CD4-positive, alpha-beta memory T cell (primary cell): ENCODE measurements at regions not wholly inside any gene's neighbourhood (a gene's known extent, or its start where the extent isn't known, plus 50 kb on each side); places are given as distances from the start of the nearest gene placed in this dataset.
"Not testable (repeated sequence)": the region's sequence is repeated elsewhere in the genome, so short reads cannot be mapped to it uniquely, and the experiment has no call there.

Experiments used
- CTCF ChIA-PET: fragments of 350-600 bp; sonication (Branson Sonifier 250); formaldehyde crosslinking; loops from one replicate; lab custom pipeline; 2021; ENCODE audit warnings: inconsistent platforms; ENCODE audit not compliant: partially characterized antibody; lab: Charles Lee
- POLR2A ChIA-PET: fragments of 350-600 bp; sonication (Branson Sonifier 250); formaldehyde crosslinking; loops from one replicate; lab custom pipeline; 2021; ENCODE audit not compliant: partially characterized antibody; lab: Charles Lee
- DNase-seq, 5 donors: peaks; one replicate each; pipeline versions ENCODE4 v3.0.0 to v3.0.0-alpha.2; 2020 to 2022; ENCODE audit warnings: mixed read lengths in 1 of 5
- H3K27ac ChIP-seq: one replicate; pipeline ENCODE4 v1.7.0; 2013; ENCODE audit warnings: low read depth, low read length
- H3K27me3 ChIP-seq: 2 replicates; pipeline ENCODE4 v1.7.0; 2013; ENCODE audit warnings: mild to moderate bottlenecking, low read length, moderate library complexity; ENCODE audit not compliant: insufficient read depth
- H3K36me3 ChIP-seq: 2 replicates; pipeline ENCODE4 v1.7.0; 2013; ENCODE audit warnings: mild to moderate bottlenecking, low read length, moderate library complexity; ENCODE audit not compliant: insufficient read depth
- H3K4me1 ChIP-seq: 2 replicates; pipeline ENCODE4 v1.7.0; 2013; ENCODE audit warnings: mild to moderate bottlenecking, low read length, moderate library complexity; ENCODE audit not compliant: insufficient read depth
- H3K4me3 ChIP-seq, 2 donors: one replicate each; pipeline ENCODE4 v1.7.0; 2013; ENCODE audit warnings: low read length in 2 of 2, mild to moderate bottlenecking in 1 of 2
- H3K9me3 ChIP-seq, 2 donors: one replicate each; pipeline ENCODE4 v1.7.0; 2013; ENCODE audit warnings: low read length in 2 of 2, control low read depth in 1 of 2; ENCODE audit not compliant: control insufficient read depth in 1 of 2
- H3K27ac Mint-ChIP-seq, 7 donors: one replicate each; pipeline ENCODE4 v1.8.0; 2020 to 2021; ENCODE audit warnings: mixed read lengths in 7 of 7, mild to moderate bottlenecking in 6 of 7, inconsistent platforms in 3 of 7, moderate library complexity in 3 of 7
- H3K27me3 Mint-ChIP-seq, 2 donors: one replicate each; pipeline ENCODE4 v1.8.0; 2020 to 2021; ENCODE audit warnings: mixed read lengths in 2 of 2
- H3K36me3 Mint-ChIP-seq, 2 donors: one replicate each; pipeline ENCODE4 v1.8.0; 2020 to 2021; ENCODE audit warnings: mixed read lengths in 2 of 2, inconsistent platforms in 1 of 2, mild to moderate bottlenecking in 1 of 2
- H3K4me1 Mint-ChIP-seq, 4 donors: one replicate each; pipeline ENCODE4 v1.8.0; 2020 to 2021; ENCODE audit warnings: mixed read lengths in 4 of 4, mild to moderate bottlenecking in 1 of 4
- H3K4me3 Mint-ChIP-seq, 8 donors: one replicate each; pipeline ENCODE4 v1.8.0; 2020 to 2021; ENCODE audit warnings: mixed read lengths in 8 of 8, mild to moderate bottlenecking in 7 of 8, moderate library complexity in 6 of 8, inconsistent platforms in 3 of 8
- H3K9me3 Mint-ChIP-seq, 8 donors: one replicate each; pipeline ENCODE4 v1.8.0; 2020 to 2021; ENCODE audit warnings: mixed read lengths in 8 of 8, mild to moderate bottlenecking in 5 of 8, inconsistent platforms in 3 of 8, moderate library complexity in 1 of 8
- intact Hi-C: fragments of 100-400 bp; cut with micrococcal nuclease; formaldehyde crosslinking; loops from one replicate; pipeline ENCODE4 v1.15.1; 2023

- Mint-ChIP-seq H3K36me3 (no peaks in the 10 kb centered on the region), H3K27ac (no peak overlapping the region), H3K4me1 (no peaks in the 10 kb centered on the region), H3K9me3 (peaks cover 0 to 27% (median 7%) of the 10 kb centered on the region in 8 donors), H3K27me3 (no peaks in the 10 kb centered on the region), H3K4me3 (no peak overlapping the region)
- no peaks in the 10 kb centered on the region for H3K4me1 ChIP-seq
- no peaks in the 10 kb centered on the region for H3K36me3 ChIP-seq
- POLR2A ChIA-PET: no interaction called here
- DNase-seq: no peak
- H3K27me3 ChIP-seq: no peaks in the 10 kb centered on the region
- intact Hi-C loops: no loop called here
- no peak overlapping the region for H3K27ac ChIP-seq
- CTCF ChIA-PET: no interaction called here
- no peak overlapping the region for H3K4me3 ChIP-seq
- H3K9me3 ChIP-seq: no peaks in the 10 kb centered on the region
Measured at GRCh38 chr2:125796784-125797183, 859.2 kb upstream of the GYPC start.

- ChIA-PET POLR2A (no interaction called here), CTCF (no interaction called here)
- Mint-ChIP-seq H3K27ac (no peak overlapping the region), H3K36me3 (no peaks in the 10 kb centered on the region), H3K9me3 (peaks cover 0 to 27% (median 7%) of the 10 kb centered on the region in 8 donors), H3K4me3 (no peak overlapping the region), H3K4me1 (no peaks in the 10 kb centered on the region), H3K27me3 (no peaks in the 10 kb centered on the region)
- H3K9me3 ChIP-seq: no peaks in the 10 kb centered on the region
- H3K4me3 ChIP-seq: no peak overlapping the region
- H3K27me3 ChIP-seq: no peaks in the 10 kb centered on the region
- no peak for DNase-seq
- H3K4me1 ChIP-seq: no peaks in the 10 kb centered on the region
- no peaks in the 10 kb centered on the region for H3K36me3 ChIP-seq
- no peak overlapping the region for H3K27ac ChIP-seq
- intact Hi-C loops: no loop called here
Measured at GRCh38 chr2:125797192-125797591, 858.8 kb upstream of the GYPC start.

DNA sequence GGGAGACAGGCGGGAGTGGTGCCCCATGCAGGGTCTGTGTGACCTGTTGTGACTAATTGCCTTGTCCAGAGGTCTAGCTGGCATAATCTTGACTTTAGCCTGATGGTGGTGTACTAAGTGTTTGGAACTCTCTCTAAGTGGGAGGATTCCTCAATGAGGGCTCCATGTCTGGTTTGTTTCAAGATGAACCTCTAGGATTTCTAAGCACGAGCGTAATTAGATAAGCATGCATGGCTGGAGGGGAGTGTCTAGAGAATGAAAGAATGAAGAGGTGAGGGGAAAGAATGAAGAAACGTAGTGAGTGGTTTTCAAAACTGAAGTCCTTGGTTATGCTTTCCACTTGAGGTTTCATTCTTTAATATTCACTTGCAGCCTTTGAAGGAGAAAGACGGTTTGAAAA, 833.2 kb upstream of the GYPC start:
- H3K36me3 Mint-ChIP-seq: no peaks in the 10 kb centered on the region
- ChIA-PET CTCF (interaction anchor here (0.7 kb wide), 1 partner anchor 214 kb away, joined by 3 read pairs; no protein-coding TSS in a partner anchor), POLR2A (no interaction called here)
- no peaks in the 10 kb centered on the region for H3K4me1 Mint-ChIP-seq
- no peaks in the 10 kb centered on the region for H3K36me3 ChIP-seq
- H3K4me3 Mint-ChIP-seq: no peak overlapping the region
- no peaks in the 10 kb centered on the region for H3K4me1 ChIP-seq
- peaks cover 0 to 12% (median 3%) of the 10 kb centered on the region in 8 donors for H3K9me3 Mint-ChIP-seq
- no peaks in the 10 kb centered on the region for H3K9me3 ChIP-seq
- no peak overlapping the region for H3K27ac ChIP-seq
- H3K27me3 Mint-ChIP-seq: no peaks in the 10 kb centered on the region
- no peak for DNase-seq
- intact Hi-C loops: no loop called here
- H3K4me3 ChIP-seq: no peak overlapping the region
- H3K27me3 ChIP-seq: no peaks in the 10 kb centered on the region
- H3K27ac Mint-ChIP-seq: no peak overlapping the region

DNA sequence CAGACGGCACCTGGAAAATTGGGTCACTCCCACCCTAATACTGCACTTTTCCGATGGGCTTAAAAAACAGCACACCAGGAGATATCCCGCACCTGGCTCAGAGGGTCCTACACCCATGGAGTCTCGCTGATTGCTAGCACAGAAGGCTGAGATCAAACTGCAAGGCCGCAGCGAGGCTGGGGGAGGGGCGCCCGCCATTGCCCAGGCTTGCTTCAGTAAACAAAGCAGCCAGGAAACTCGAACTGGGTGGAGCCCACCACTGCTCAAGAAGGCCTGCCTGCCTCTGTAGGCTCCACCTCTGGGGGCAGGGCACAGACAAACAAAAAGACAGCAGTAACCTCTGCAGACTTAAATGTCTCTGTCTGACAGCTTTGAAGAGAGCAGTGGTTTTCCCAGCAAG, 830.2 kb upstream of the GYPC start:
- H3K4me3 ChIP-seq, H3K36me3 ChIP-seq, H3K9me3 ChIP-seq, H3K4me1 Mint-ChIP-seq, H3K4me1 ChIP-seq, intact Hi-C loops, POLR2A ChIA-PET, H3K27me3 ChIP-seq, H3K36me3 Mint-ChIP-seq, H3K27ac ChIP-seq, DNase-seq, CTCF ChIA-PET, H3K4me3 Mint-ChIP-seq, H3K27ac Mint-ChIP-seq, H3K27me3 Mint-ChIP-seq: not testable (repeated sequence)
- H3K9me3 Mint-ChIP-seq: peaks cover 0 to 13% (median 4%) of the 10 kb centered on the region in 8 donors

DNA sequence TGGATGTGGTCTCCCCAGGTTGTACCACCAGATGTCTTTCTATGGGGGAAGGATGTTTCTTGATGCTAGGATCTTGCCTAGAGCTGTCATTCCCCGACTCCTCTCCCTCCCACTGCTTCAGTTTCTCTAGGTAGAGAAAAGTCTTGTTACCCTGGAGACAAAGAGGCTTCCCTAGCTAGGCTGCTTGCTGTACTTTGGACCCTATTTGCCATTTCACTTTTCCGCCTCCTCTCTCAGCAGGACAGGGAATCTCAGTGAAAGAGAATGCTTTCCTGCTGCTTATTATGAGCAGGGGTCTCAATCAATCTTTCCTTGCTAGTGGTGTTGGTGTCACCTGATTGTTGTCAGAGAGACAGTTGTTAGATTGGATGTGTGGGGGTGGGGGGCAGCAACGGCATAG, 818.8 kb upstream of the GYPC start:
- no peak overlapping the region for H3K4me3 Mint-ChIP-seq
- no peaks in the 10 kb centered on the region for H3K36me3 Mint-ChIP-seq
- no peak for DNase-seq
- no peak overlapping the region for H3K27ac ChIP-seq
- ChIA-PET CTCF (no interaction called here), POLR2A (no interaction called here)
- H3K9me3 ChIP-seq: no peaks in the 10 kb centered on the region
- no peaks in the 10 kb centered on the region for H3K4me1 ChIP-seq
- H3K27me3 Mint-ChIP-seq: no peaks in the 10 kb centered on the region
- H3K9me3 Mint-ChIP-seq: peaks cover 0 to 10% (median 2%) of the 10 kb centered on the region in 8 donors
- no peak overlapping the region for H3K4me3 ChIP-seq
- H3K4me1 Mint-ChIP-seq: no peaks in the 10 kb centered on the region
- intact Hi-C loops: no loop called here
- H3K27me3 ChIP-seq: no peaks in the 10 kb centered on the region
- no peaks in the 10 kb centered on the region for H3K36me3 ChIP-seq
- no peak overlapping the region for H3K27ac Mint-ChIP-seq

DNA sequence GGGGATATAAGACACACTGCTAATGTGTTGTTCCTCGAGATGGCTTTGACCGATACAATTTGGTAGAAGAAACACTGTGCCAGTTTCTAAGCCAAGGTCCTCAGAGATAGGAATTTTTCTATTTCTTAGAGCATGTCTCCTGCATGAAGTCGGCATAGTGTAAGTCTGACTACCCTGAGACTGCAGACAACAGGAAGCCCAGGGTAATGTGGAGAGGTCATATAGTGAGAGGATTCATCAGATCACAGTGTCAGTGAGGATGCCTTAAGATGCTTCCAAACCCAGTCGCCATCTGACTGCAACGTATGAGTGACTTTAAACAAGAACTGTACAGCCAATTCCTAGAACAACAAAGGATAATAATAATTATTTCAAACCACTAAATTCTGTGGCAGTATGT, 818.3 kb upstream of the GYPC start:
- H3K27me3 Mint-ChIP-seq: no peaks in the 10 kb centered on the region
- Histone ChIP-seq H3K27ac (no peak overlapping the region), H3K36me3 (no peaks in the 10 kb centered on the region), H3K4me3 (no peak overlapping the region), H3K27me3 (no peaks in the 10 kb centered on the region), H3K9me3 (no peaks in the 10 kb centered on the region), H3K4me1 (no peaks in the 10 kb centered on the region)
- no peak overlapping the region for H3K27ac Mint-ChIP-seq
- no peaks in the 10 kb centered on the region for H3K36me3 Mint-ChIP-seq
- no peak overlapping the region for H3K4me3 Mint-ChIP-seq
- DNase-seq: no peak
- POLR2A ChIA-PET: no interaction called here
- intact Hi-C loops: no loop called here
- H3K4me1 Mint-ChIP-seq: no peaks in the 10 kb centered on the region
- H3K9me3 Mint-ChIP-seq: peaks cover 0 to 8% (median 2%) of the 10 kb centered on the region in 8 donors
- CTCF ChIA-PET: no interaction called here

DNA sequence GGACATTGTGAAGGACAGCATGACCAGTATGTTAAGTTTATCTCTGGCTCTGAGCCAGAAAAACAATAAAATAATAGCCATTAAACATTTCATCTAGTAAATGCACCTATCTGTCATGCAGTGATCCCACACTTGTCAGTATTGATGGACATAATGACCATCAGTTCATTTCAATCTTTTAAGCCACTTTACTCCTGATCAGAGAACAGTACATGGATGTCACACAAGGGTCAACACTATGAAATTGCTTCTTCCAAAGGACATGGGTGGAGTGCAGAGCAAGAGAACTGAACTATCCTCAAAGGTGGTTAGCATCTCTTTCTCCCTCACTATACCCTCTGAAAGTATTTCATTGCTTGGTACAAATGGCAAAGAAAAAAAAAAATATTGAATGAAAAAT, 816.0 kb upstream of the GYPC start:
- Mint-ChIP-seq H3K27ac (no peak overlapping the region), H3K4me1 (no peaks in the 10 kb centered on the region), H3K36me3 (no peaks in the 10 kb centered on the region), H3K4me3 (no peak overlapping the region), H3K27me3 (no peaks in the 10 kb centered on the region), H3K9me3 (peaks cover 0 to 14% (median 2%) of the 10 kb centered on the region in 8 donors)
- H3K27me3 ChIP-seq: no peaks in the 10 kb centered on the region
- CTCF ChIA-PET: no interaction called here
- DNase-seq: no peak
- POLR2A ChIA-PET: no interaction called here
- intact Hi-C loops: no loop called here
- no peak overlapping the region for H3K4me3 ChIP-seq
- H3K36me3 ChIP-seq: no peaks in the 10 kb centered on the region
- H3K9me3 ChIP-seq: no peaks in the 10 kb centered on the region
- no peaks in the 10 kb centered on the region for H3K4me1 ChIP-seq
- H3K27ac ChIP-seq: no peak overlapping the region

- H3K4me3 ChIP-seq: no peak overlapping the region
- H3K27me3 Mint-ChIP-seq: no peaks in the 10 kb centered on the region
- H3K4me3 Mint-ChIP-seq: no peak overlapping the region
- intact Hi-C loops: no loop called here
- no peak overlapping the region for H3K27ac ChIP-seq
- no peaks in the 10 kb centered on the region for H3K4me1 Mint-ChIP-seq
- ChIA-PET POLR2A (no interaction called here), CTCF (no interaction called here)
- no peaks in the 10 kb centered on the region for H3K36me3 Mint-ChIP-seq
- H3K27ac Mint-ChIP-seq: no peak overlapping the region
- H3K27me3 ChIP-seq: no peaks in the 10 kb centered on the region
- DNase-seq: no peak
- peaks cover 0 to 15% (median under 1%) of the 10 kb centered on the region in 8 donors for H3K9me3 Mint-ChIP-seq
- no peaks in the 10 kb centered on the region for H3K36me3 ChIP-seq
- no peaks in the 10 kb centered on the region for H3K4me1 ChIP-seq
- no peaks in the 10 kb centered on the region for H3K9me3 ChIP-seq
Measured at GRCh38 chr2:125842041-125842440, 813.9 kb upstream of the GYPC start.
